ENCODE measurements at regions not wholly inside any gene's neighbourhood (a gene's known extent, or its start where the extent isn't known, plus 50 kb on each side); places are given as distances from the start of the nearest gene placed in this dataset.

GRCh38 chr1:89457046-89457445 is 67.6 kb upstream of the LRRC8B start:
- no peak overlapping the region for H3K4me3 ChIP-seq (ENCODE audit: low read depth, low read length)
- TF ChIP-seq CTCF (conservative IDR thresholded peaks at IDR 0.05; ENCODE audit: low read depth, low read length) = no peak
- no peak for DNase-seq (ENCODE audit: low read depth)

- no peak for TF ChIP-seq CTCF (conservative IDR thresholded peaks at IDR 0.05; ENCODE audit: low read depth, low read length)
- H3K4me3 ChIP-seq (ENCODE audit: low read depth, low read length) = no peak overlapping the region
- no peak for DNase-seq (ENCODE audit: low read depth)
These were observed 65.5 kb upstream of the LRRC8B start for GRCh38 chr1:89459081-89459480.

GRCh38 chr1:89460325-89460724 is 64.3 kb upstream of the LRRC8B start:
- H3K4me3 ChIP-seq (ENCODE audit: low read depth, low read length) = no peak overlapping the region
- no peak for TF ChIP-seq CTCF (conservative IDR thresholded peaks at IDR 0.05; ENCODE audit: low read depth, low read length)
- DNase-seq (ENCODE audit: low read depth) = no peak

GRCh38 chr1:89462250-89462649 is 62.4 kb upstream of the LRRC8B start:
- no peak for TF ChIP-seq CTCF (conservative IDR thresholded peaks at IDR 0.05; ENCODE audit: low read depth, low read length)
- DNase-seq (ENCODE audit: low read depth) = no peak
- no peak overlapping the region for H3K4me3 ChIP-seq (ENCODE audit: low read depth, low read length)

GRCh38 chr1:89464008-89464407 is 60.6 kb upstream of the LRRC8B start:
- DNase-seq (ENCODE audit: low read depth) = no peak
- TF ChIP-seq CTCF (conservative IDR thresholded peaks at IDR 0.05; ENCODE audit: low read depth, low read length) = no peak
- no peak overlapping the region for H3K4me3 ChIP-seq (ENCODE audit: low read depth, low read length)

- H3K4me3 ChIP-seq (ENCODE audit: low read depth, low read length) = no peak overlapping the region
- TF ChIP-seq CTCF (conservative IDR thresholded peaks at IDR 0.05; ENCODE audit: low read depth, low read length) = no peak
- peak; percentile 25 for DNase-seq (ENCODE audit: low read depth)
These were observed 59.4 kb upstream of the LRRC8B start for GRCh38 chr1:89465201-89465600.

- DNase-seq (ENCODE audit: low read depth) = no peak
- no peak for TF ChIP-seq CTCF (conservative IDR thresholded peaks at IDR 0.05; ENCODE audit: low read depth, low read length)
- no peak overlapping the region for H3K4me3 ChIP-seq (ENCODE audit: low read depth, low read length)
These were observed 58.2 kb upstream of the LRRC8B start for GRCh38 chr1:89466307-89466930.
